HG03025 (cell line): ENCODE measurements at regions not wholly inside any gene's neighbourhood (a gene's known extent, or its start where the extent isn't known, plus 50 kb on each side); places are given as distances from the start of the nearest gene placed in this dataset.

Experiments used
- ATAC-seq: cut with Tn5 transposase; IDR thresholded peaks from one replicate; pipeline ENCODE4 v1.9.1; 2021; ENCODE audit warnings: mild to moderate bottlenecking, moderate library complexity; ENCODE audit not compliant: unreplicated experiment, low FRiP score

- ATAC-seq: no peak
Observed at GRCh38 chr1:213821175-213821942, 166.4 kb upstream of the PROX1 start.

DNA sequence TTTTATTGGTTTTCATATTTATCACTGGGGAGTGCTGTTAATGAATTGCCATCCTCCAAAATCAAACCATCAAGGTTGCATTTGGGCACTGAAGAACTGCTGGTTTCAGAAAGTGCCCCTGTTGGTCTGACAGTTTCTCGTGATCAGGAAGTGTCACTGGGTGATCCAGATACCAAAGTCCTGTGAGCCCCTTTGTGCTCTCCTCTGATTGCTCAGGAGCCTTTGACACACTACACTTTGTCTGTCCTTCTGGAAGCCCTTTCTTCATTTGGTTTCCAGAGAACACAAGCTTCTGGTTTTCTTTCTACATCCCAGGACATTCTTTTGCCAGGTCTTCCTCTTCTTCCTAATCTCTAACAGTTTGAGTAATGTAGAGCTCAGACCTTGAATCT is 165.8 kb upstream of the PROX1 start:
- no peak for ATAC-seq

DNA sequence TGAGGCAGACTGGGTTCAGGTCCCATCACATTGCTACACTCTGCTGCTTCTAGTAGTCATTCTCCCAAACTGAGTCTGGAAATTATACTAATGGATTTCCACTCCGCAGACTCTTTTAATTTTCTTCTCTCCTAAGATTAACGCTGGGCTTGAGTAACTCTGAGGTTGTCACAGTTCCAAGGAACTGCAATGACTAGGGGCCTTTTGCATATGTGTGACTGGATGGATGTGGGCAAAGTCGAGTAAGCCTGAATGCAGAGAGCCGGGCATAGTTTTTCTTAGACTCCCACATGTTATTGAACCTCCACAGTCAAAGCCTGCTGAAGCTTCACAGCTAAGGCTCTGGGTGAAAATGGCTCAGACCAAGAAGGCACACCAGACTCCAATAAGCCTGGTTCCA is 160.9 kb upstream of the PROX1 start:
- ATAC-seq: no peak

- no peak for ATAC-seq
Observed at GRCh38 chr1:213828867-213829266, 158.9 kb upstream of the PROX1 start.

DNA sequence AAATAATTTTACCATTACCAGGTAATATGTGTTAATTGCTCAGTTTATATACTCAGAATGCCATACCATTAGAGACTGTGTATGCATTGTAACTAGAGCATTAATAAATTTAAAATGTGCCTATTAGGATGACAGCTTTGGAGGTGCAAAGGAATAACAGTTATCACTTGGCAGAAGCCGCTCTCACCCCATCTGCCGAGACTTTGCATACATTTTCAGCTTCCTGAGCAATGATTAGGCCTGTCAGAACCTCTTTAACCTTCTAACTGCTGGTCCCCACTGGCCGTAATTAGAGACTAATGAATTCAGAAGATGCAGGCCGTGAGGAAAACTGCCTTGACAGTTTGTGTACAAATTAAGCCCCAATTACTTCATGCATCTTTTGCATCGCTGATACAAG is 158.0 kb upstream of the PROX1 start:
- no peak for ATAC-seq

DNA sequence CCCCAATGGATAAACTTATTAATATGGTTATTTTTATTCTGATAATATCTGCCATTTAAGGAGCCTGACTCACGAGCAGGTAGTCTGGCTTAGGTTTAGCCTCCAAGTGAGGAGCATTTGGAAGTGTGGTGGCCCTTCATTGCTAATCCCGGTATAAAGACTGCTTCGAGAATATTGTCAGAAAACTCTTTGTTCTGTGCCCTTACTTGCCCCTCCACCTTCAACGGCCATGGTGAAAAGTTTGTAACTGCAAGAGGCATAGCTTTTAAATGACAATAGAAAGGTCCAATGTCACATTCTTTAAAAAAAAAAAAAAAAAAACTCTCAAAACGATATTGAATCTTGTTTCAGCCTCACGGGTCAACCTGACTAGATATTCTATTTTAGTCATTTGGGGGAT is 157.4 kb upstream of the PROX1 start:
- no peak for ATAC-seq

GRCh38 chr1:213840575-213840974 is 147.2 kb upstream of the PROX1 start:
- no peak for ATAC-seq

- ATAC-seq: no peak
Observed at GRCh38 chr1:213844632-213845031, 143.1 kb upstream of the PROX1 start.

DNA sequence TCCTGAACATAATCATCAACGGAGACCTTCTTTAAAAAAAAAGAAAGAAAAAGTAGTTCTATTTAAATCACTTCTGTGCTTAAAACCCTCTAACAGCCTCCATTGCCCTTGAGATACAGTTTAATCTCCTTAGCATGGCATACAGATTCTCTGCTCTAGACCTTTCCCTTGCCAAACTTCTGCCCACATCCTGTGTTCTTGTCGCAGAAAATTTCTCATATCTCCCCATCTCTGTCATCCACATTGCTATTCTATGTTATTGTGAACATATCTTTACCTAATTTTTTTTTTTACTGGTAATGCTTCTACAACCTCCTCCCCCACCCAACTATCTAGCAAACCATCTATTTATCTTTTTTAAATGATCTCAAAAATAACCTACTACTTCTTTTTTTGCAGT is 135.7 kb upstream of the PROX1 start:
- no peak for ATAC-seq

GRCh38 chr1:213858581-213858980 is 129.2 kb upstream of the PROX1 start:
- no peak for ATAC-seq

GRCh38 chr1:213861841-213862240 is 125.9 kb upstream of the PROX1 start:
- ATAC-seq: no peak

GRCh38 chr1:213864091-213864490 is 123.7 kb upstream of the PROX1 start:
- no peak for ATAC-seq

DNA sequence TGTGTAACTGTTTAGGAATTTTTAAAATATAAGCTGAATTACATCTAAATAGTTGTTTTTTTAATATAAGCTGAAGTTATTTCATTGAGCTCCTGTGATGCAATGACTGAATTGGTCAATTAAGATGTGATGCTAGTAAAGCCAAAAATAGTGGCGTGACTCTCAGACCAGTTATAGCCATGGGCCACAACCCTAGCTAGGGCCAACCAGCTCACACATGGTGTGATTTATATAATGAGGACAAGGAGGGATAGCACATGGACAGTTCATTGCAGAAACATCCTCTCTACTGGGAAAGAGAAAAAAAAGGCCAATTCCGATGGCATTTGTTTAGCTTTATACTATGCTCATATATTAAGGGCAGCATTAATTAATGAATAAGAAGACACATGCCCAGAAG is 119.3 kb upstream of the PROX1 start:
- ATAC-seq: no peak

DNA sequence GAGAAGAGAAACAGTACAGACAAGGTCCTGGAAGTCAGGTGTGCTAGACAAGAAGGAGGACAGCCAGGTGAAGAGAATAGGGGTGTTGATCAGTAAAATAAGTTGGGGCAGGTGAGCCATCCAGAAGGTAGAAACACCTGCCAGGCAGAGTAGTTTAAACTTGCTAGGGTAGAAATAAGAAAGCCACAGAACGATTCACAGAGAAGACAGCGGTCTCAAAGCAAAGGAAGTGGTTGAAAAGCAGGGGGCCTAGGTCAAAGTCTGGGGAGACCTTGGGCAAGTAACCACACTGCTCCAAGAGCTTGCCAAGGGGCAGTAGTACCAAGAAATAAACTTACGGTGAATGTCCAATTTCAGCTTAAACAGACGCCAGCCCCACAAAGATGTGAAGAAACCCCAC is 116.6 kb upstream of the PROX1 start:
- ATAC-seq: no peak

DNA sequence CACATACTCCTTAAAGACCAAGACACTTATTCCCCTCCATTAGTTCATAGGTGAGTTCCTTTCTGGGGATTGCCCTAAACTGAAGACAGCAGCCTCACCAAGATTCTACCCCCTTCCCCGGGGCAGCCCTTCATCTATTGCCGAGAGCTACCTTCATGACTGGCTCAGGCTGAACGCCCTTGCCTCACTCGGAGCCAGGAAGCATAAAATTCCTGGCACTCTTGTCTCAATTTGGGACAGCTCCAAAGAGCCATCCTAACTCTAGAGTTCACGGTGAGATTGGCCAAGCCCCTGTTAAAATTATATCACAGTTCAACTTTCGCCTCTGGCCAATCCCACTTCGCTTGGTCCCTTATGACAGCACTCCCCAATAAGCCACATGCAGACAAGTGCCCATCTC is 113.0 kb upstream of the PROX1 start:
- ATAC-seq: no peak

DNA sequence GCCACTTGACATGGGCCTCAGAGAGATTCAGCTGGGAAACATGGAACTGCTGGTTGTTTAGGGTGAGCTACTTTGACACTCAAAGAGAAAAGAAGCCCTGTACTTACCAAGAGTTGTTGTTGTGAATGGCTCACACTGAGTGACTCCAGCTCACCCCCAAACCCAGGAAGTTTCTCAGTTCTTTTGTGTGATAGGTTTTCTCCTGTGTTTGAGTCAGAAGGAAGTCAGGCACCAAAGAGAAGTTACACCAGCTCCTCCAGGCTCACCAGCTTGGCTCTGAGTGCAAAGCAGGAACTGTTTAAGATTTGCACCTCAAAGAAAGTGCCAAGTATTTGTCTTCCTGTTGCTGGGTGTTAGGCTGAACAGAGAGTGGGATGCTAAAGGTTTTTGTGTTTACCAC is 111.2 kb upstream of the PROX1 start:
- ATAC-seq: no peak

- no peak for ATAC-seq
Observed at GRCh38 chr1:213883618-213884017, 104.2 kb upstream of the PROX1 start.

DNA sequence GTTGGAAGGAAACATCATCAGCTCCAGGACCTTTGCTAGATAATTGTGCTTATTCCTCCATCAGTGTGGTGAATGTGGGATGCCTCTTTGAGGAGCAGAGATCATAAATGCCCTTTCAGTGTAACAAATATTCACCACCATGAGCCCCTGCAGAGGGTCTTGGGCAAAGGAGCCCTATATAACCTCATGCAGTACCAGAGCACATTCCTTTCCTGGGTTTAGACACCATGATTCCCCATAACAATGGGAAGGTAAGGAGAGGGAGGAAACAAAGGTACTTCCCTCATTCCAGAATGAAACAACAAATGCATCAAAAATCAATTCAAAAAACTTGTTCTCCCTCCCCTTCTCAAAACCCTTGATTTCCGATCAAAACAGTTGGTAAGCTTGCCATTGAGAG is 103.4 kb upstream of the PROX1 start:
- no peak for ATAC-seq

DNA sequence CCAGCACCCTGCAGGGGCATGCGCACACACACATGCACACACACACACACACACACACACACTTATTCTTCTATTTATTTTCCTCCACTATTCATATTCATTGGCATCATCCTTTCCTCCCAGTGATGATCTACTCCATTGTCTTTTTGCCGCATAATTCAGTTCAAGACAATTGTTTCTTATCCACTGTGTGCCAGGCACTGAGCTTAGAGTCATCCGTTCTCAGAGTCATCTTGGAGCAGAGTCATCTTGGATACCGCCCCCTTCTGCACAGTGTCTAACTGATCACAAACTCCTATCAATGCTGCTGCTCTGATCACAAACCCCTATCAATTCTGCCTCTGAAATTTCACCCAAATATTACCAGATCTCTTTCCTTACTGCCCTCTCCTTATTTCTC is 102.8 kb upstream of the PROX1 start:
- no peak for ATAC-seq

DNA sequence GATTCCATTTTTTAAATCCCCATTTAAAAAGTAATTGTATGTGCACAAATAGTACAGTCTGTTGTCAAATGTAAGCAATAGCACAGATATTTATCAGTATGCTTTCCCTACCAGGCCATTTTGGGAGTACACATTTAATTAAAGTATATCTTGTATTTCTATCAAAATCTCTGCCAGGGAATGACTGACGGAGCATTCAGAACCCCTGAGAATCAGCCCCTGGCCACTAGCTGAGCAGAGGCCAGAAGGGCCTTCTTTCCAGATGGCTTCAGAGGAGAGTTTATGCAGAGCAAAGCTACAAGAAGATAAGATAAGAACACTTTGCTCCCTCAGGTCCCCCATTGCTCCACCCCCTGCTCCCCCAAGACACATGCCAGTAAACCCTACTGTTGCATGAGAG is 99.9 kb upstream of the PROX1 start:
- no peak for ATAC-seq

DNA sequence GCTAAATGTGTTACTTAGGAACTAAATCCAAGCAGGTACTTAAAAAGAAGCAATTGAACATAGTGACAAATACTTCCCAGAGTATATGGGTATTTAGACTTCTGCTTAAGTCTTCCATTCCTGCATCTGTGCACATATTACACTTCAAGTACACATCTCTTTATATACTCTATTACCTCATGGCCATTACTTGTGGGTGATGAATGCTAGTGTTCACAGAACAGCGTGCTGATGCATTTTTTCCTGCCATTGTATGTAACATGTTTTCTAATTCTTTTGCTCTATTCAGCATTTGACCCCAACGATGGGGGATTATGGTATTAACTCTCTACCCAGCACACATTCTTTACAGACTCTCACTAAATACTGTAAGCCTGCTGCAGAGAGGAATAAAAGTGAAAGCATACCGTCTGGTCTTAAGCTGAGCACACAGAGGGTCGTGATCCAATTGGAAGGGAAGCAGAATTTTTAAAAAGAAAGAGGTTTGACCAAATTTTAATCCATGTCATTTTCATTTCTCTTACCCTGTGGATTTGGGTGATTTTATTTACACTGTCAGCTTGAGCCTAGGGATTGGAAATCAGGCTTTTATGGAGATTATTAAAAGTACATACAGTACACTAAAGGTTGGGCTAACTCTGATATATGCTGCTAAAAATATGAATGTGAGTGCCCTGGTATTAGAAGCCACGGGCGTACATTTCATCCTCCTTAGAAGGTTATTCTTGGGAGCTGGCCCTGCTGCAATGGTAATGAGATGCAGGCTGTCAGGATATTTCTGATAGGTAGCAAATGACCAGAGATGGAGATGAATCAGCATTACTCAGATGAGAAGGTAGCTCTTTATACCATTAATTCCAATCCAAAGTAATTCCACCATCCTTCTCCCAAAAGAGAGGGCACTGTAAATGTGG is 95.5 kb upstream of the PROX1 start:
- ATAC-seq: no peak

DNA sequence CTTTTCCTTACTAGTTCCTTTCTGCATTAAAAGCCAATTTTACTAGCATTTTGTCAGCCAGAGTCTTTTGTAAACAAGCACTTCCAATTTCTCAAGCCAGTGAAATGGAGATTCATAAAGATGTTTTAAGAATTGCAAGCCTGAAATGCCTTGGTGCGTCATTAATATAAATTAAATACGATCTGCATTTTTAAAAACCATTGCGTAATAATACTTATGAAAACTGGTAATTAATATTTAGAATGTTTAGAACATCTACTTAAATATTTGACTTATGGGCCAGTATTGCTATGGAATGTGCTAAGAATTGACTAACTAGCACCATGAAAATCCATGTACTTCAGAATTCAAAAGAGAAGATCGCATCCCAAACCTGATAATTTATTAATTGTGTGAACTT is 89.1 kb upstream of the PROX1 start:
- no peak for ATAC-seq
